ENCODE measurements at regions not wholly inside any gene's neighbourhood (a gene's known extent, or its start where the extent isn't known, plus 50 kb on each side); places are given as distances from the start of the nearest gene placed in this dataset.

DNA sequence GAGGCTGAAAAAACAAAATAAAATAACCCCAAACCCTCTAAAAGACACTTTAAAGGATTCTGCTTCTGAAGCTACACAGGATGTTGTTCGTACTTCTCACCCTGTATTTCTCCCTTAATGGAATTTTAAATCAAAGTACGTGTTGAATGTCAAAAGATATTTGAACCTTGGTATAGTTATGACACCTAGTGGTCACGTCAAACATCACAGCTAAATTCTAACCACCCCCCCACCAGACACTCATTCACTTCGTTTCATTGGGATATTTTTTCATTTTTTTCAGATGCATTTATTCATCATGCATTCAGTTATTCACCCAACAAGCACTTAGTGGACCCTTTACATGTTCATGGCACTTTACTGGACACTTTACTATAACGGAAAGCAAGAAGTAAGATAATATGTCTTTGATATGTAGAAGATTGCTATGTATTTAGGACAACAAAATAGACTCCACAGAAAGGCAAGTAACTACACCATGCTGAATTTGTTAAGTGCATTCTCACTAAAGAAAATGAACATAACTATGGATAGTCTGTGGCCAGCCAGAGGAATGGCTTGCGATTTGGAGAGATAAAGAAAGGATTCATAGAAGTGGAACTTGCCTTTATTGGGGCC, 62.5 kb upstream of the GPR174 start:
- no peak overlapping the region for H3K56ac ChIP-seq (ENCODE audit: insufficient read length, low read depth, low read length)
- no peak overlapping the region for H2BK20ac ChIP-seq (ENCODE audit: low read depth, low read length, poor library complexity, severe bottlenecking)
- no peak overlapping the region for H2BK5ac ChIP-seq (ENCODE audit: insufficient read length, low read length)
- DNase-seq = no peak
- no peaks in the 10 kb centered on the region for H3K4me1 ChIP-seq (ENCODE audit: insufficient read depth, low read length)
- no peak overlapping the region for H3K14ac ChIP-seq (ENCODE audit: insufficient read depth, low read length)
- no peak overlapping the region for H2BK120ac ChIP-seq (ENCODE audit: low read depth, low read length, poor library complexity, severe bottlenecking)
- H2BK15ac ChIP-seq (ENCODE audit: low read depth, low read length) = no peak overlapping the region
- TF ChIP-seq, protein P1, sequence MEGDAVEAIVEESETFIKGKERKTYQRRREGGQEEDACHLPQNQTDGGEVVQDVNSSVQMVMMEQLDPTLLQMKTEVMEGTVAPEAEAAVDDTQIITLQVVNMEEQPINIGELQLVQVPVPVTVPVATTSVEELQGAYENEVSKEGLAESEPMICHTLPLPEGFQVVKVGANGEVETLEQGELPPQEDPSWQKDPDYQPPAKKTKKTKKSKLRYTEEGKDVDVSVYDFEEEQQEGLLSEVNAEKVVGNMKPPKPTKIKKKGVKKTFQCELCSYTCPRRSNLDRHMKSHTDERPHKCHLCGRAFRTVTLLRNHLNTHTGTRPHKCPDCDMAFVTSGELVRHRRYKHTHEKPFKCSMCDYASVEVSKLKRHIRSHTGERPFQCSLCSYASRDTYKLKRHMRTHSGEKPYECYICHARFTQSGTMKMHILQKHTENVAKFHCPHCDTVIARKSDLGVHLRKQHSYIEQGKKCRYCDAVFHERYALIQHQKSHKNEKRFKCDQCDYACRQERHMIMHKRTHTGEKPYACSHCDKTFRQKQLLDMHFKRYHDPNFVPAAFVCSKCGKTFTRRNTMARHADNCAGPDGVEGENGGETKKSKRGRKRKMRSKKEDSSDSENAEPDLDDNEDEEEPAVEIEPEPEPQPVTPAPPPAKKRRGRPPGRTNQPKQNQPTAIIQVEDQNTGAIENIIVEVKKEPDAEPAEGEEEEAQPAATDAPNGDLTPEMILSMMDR (conservative IDR thresholded peaks at IDR 0.05) = peak; percentile 68
- H4K91ac ChIP-seq (ENCODE audit: insufficient read length, low read depth, low read length) = no peak overlapping the region
- peaks cover 10% of the 10 kb centered on the region for H3K9me3 ChIP-seq (ENCODE audit: control insufficient read depth, low read depth, low read length)
- no CpG with 5 or more reads among the region's 6 CpGs for WGBS (ENCODE audit: extremely low coverage, insufficient read length, low lambda C conversion rate)
- H4K20me1 ChIP-seq (ENCODE audit: control insufficient read depth, insufficient read depth, insufficient read length) = no peaks in the 10 kb centered on the region
- no peak overlapping the region for H2BK12ac ChIP-seq (ENCODE audit: insufficient read length, low read depth, low read length)
- no peak overlapping the region for H3K18ac ChIP-seq (ENCODE audit: insufficient read length, low read depth, low read length)
- H3K27ac ChIP-seq (ENCODE audit: insufficient read length, low read depth, low read length) = no peak overlapping the region
- H2AK5ac ChIP-seq (ENCODE audit: insufficient read length, low read length) = no peak overlapping the region
- H3K9ac ChIP-seq (ENCODE audit: extremely low read depth, insufficient read length, low read length) = no peak overlapping the region
- H3T11ph ChIP-seq (ENCODE audit: low read length) = no peak overlapping the region
- Mint-ChIP-seq H3K4me1 (peaks cover 5% of the 10 kb centered on the region in 2 experiments), H3K27me3 (ENCODE audit: low read depth) (no peaks in the 10 kb centered on the region), H3K4me3 (no peak overlapping the region), H3K36me3 (ENCODE audit: insufficient read depth in 1 of 3, low read depth in 3 of 3) (no peaks in the 10 kb centered on the region; a peak in 2 of 7 replicates), H3K27ac (no peak overlapping the region), H3K9me3 (peaks cover 29 to 40% of the 10 kb centered on the region in 2 experiments)
- H3K79me1 ChIP-seq (ENCODE audit: insufficient read depth, low read depth, low read length, poor library complexity, severe bottlenecking) = no peaks in the 10 kb centered on the region
- H3K4me2 ChIP-seq (ENCODE audit: insufficient read depth, insufficient read length, low read length) = no peak overlapping the region
- no peaks in the 10 kb centered on the region for H3K23me2 ChIP-seq (ENCODE audit: insufficient read length, low read depth, low read length, poor library complexity, severe bottlenecking)
- H3K79me2 ChIP-seq (ENCODE audit: insufficient read depth, low read length) = no peaks in the 10 kb centered on the region
- no peaks in the 10 kb centered on the region for H3K27me3 ChIP-seq (ENCODE audit: insufficient read depth, low read length)
- no peak overlapping the region for H3K4ac ChIP-seq (ENCODE audit: low read depth, low read length)
- no peak overlapping the region for H4K8ac ChIP-seq (replicated peaks; ENCODE audit: insufficient read length, low read depth, low read length)
- no peak overlapping the region for H2AFZ ChIP-seq (ENCODE audit: low read length)
- H3K23ac ChIP-seq (ENCODE audit: insufficient read length, low read depth, low read length) = no peak overlapping the region
- no peak overlapping the region for H4K5ac ChIP-seq (ENCODE audit: insufficient read length, low read depth, low read length)

Measured in H9 (cell line).